ENCODE measurements at regions not wholly inside any gene's neighbourhood (a gene's known extent, or its start where the extent isn't known, plus 50 kb on each side); places are given as distances from the start of the nearest gene placed in this dataset.
"Not testable (repeated sequence)": the region's sequence is repeated elsewhere in the genome, so short reads cannot be mapped to it uniquely, and the experiment has no call there.

DNA sequence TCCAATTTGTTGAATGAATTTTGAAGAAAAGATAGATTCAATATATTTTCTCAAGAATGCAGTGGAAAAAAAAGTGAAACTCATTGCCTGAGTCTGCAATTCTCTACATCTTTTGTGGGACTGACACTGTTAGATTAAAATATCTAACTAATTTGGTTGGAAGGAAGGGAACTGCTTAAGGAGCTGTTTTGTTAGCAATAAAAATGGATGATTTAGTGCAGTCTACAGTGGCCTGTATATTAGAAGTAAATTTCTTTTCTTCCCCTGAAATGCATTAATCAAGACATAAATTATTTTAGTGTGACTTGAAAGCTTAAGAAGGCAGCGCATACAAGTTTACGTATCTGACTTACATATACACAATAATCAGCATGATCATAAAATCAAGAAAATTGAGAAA is 1332.6 kb downstream of the EPHA7 start:
- no peak for DNase-seq
- H3K36me3 ChIP-seq, result no peaks in the 10 kb centered on the region
- intact Hi-C loops (cut with DNase I), result no loop called here
- no peak overlapping the region for H3K4me3 ChIP-seq (replicated peaks in 1 of 3)
- WGBS, 2 donors, result 97% methylated on average over 2 of the region's 2 CpGs
- H3K27me3 ChIP-seq, result no peaks in the 10 kb centered on the region
- no peaks in the 10 kb centered on the region for H3K4me1 ChIP-seq
- no peak overlapping the region for H3K27ac ChIP-seq
- no peaks in the 10 kb centered on the region for H3K9me3 ChIP-seq
- TF ChIP-seq, protein P1, sequence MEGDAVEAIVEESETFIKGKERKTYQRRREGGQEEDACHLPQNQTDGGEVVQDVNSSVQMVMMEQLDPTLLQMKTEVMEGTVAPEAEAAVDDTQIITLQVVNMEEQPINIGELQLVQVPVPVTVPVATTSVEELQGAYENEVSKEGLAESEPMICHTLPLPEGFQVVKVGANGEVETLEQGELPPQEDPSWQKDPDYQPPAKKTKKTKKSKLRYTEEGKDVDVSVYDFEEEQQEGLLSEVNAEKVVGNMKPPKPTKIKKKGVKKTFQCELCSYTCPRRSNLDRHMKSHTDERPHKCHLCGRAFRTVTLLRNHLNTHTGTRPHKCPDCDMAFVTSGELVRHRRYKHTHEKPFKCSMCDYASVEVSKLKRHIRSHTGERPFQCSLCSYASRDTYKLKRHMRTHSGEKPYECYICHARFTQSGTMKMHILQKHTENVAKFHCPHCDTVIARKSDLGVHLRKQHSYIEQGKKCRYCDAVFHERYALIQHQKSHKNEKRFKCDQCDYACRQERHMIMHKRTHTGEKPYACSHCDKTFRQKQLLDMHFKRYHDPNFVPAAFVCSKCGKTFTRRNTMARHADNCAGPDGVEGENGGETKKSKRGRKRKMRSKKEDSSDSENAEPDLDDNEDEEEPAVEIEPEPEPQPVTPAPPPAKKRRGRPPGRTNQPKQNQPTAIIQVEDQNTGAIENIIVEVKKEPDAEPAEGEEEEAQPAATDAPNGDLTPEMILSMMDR (IDR thresholded peaks at IDR 0.05), result no peak
- TF ChIP-seq POLR2A (IDR thresholded peaks at IDR 0.05), result no peak

DNA sequence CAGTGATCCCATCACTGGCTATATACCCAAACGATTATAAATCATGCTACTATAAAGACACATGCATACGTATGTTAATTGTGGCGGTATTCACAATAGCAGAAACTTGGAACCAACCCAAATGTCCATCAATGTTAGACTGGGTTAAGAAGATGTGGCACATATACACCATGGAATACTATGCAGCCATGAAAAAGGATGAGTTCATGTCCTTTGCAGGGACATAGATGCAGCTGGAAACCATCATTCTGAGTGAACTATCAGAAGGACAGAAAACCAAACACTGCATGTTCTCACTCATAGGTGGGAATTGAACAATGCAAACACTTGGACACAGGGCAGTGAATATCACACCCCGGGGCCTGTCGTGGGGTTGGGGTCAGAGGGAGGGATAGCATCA is 1335.4 kb downstream of the EPHA7 start:
- H3K9me3 ChIP-seq; H3K27me3 ChIP-seq; H3K36me3 ChIP-seq; H3K27ac ChIP-seq; H3K4me1 ChIP-seq; DNase-seq; H3K4me3 ChIP-seq (replicated peaks in 1 of 3); intact Hi-C loops (cut with DNase I): not testable (repeated sequence)
- WGBS, 2 donors, result 95 to 96% methylated on average over 5 of the region's 5 CpGs

DNA sequence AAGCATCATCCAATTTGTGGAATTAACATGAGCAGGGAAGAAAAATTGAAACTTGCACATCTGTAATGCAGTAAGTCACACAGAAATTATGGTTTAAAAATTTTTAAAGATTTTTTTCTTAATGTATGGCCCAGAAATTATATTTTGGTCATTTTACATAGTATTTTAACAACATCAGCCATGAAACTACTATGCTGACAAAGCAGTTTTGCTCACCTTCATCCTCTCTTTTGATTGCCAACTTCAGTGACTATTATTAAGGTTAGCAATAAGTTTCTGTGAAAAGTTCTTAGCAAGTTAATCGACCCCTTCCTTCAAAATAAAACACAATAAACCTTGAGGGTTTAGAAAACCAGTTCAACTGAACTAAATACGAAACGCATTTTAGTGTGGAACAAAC is 1347.0 kb downstream of the EPHA7 start:
- Histone ChIP-seq H3K36me3 (no peaks in the 10 kb centered on the region), H3K9me3 (no peaks in the 10 kb centered on the region), H3K4me3 (replicated peaks in 1 of 3) (no peak overlapping the region), H3K4me1 (no peaks in the 10 kb centered on the region), H3K27me3 (no peaks in the 10 kb centered on the region), H3K27ac (no peak overlapping the region)
- no peak for DNase-seq
- intact Hi-C loops (cut with DNase I), result no loop called here
- TF ChIP-seq, protein P1 (IDR thresholded peaks at IDR 0.05), result no peak
- no peak for TF ChIP-seq POLR2A (IDR thresholded peaks at IDR 0.05)
- 84 to 89% methylated on average over 3 of the region's 3 CpGs for WGBS, 2 donors

DNA sequence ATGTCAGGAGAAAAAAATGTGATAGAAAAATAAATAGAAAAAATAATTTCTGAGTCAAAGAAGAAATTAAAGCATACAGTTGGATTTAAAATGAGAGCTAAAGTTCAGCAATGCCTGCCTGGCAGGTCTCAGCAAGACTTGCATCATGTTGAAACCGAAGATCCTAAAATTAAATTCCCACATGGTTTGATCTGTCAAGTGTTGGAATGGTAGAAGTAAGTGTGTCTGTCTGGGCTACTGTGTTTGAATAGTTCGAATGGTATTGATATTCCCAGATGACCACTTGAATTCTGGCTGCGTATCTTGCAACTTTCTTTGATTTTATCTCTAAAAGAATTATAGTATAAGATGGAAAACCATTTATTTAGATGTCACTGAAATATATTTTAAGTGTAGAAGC is 1349.6 kb downstream of the EPHA7 start:
- WGBS, 2 donors, result 41 to 45% methylated on average over 3 of the region's 3 CpGs
- H3K36me3 ChIP-seq, result no peaks in the 10 kb centered on the region
- H3K9me3 ChIP-seq, result no peaks in the 10 kb centered on the region
- no peak for DNase-seq
- no peaks in the 10 kb centered on the region for H3K27me3 ChIP-seq
- H3K4me1 ChIP-seq, result no peaks in the 10 kb centered on the region
- no peak overlapping the region for H3K27ac ChIP-seq
- TF ChIP-seq, protein P1 (IDR thresholded peaks at IDR 0.05), result no peak
- no peak for TF ChIP-seq POLR2A (IDR thresholded peaks at IDR 0.05)
- no peak overlapping the region for H3K4me3 ChIP-seq (replicated peaks in 1 of 3)
- intact Hi-C loops (cut with DNase I), result no loop called here

DNA sequence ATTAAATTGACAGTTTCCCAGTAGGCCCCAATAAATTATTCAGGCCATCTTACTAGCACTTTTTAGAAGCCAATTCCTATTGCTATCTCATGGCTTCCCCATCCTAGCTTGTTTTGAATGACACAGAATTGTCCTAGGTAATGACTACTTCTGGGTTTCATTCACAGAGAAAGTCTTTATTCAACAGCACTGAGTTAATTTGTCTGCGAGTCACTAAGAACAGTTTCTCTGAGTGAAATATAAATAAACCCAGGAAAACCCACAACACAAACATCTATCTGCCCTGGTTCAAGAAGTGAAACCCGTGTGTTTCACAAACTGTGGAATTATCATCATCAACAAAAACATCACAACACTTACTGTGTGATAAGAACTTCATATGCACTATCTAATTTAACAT is 1366.8 kb downstream of the EPHA7 start:
- Histone ChIP-seq H3K27ac (no peak overlapping the region), H3K36me3 (no peaks in the 10 kb centered on the region), H3K27me3 (no peaks in the 10 kb centered on the region), H3K4me1 (no peaks in the 10 kb centered on the region), H3K9me3 (no peaks in the 10 kb centered on the region), H3K4me3 (replicated peaks in 1 of 3) (no peak overlapping the region)
- WGBS, 2 donors, result 56 to 81% methylated on average over 2 of the region's 2 CpGs
- no peak for DNase-seq
- TF ChIP-seq, protein P1 (IDR thresholded peaks at IDR 0.05), result no peak
- TF ChIP-seq POLR2A (IDR thresholded peaks at IDR 0.05), result no peak
- intact Hi-C loops (cut with DNase I), result no loop called here

DNA sequence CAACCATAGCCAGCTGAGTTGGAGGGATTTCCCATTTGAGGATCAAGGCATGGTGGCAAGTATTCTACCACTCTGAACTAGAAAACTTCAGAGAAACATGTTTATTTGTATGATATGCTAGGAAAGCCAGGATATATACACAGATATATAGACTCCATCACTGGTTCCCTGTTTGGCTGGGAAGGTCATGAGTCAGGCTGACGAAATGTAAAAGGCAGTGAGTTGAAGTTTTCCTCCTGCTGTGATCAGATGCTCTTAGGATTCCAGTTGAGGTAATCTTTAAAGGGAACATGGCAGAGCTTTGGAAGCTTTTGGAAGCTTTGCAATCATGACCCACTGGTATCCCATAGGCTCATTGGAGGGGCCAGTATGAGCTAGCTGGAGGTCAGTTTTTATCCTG is 1369.1 kb downstream of the EPHA7 start:
- no peaks in the 10 kb centered on the region for H3K4me1 ChIP-seq
- no peak overlapping the region for H3K27ac ChIP-seq
- 70 to 74% methylated on average over 1 of the region's 1 CpG for WGBS, 2 donors
- H3K27me3 ChIP-seq, result no peaks in the 10 kb centered on the region
- H3K36me3 ChIP-seq, result no peaks in the 10 kb centered on the region
- no peaks in the 10 kb centered on the region for H3K9me3 ChIP-seq
- TF ChIP-seq POLR2A (IDR thresholded peaks at IDR 0.05), result no peak
- TF ChIP-seq, protein P1 (IDR thresholded peaks at IDR 0.05), result no peak
- H3K4me3 ChIP-seq (replicated peaks in 1 of 3), result no peak overlapping the region
- intact Hi-C loops (cut with DNase I), result no loop called here
- no peak for DNase-seq

Measured in thyroid gland (tissue), 4 donors.